A673 (cell line): ENCODE measurements at regions not wholly inside any gene's neighbourhood (a gene's known extent, or its start where the extent isn't known, plus 50 kb on each side); places are given as distances from the start of the nearest gene placed in this dataset.

Experiments used
- CTCF ChIP-seq: fragments of 300-800, 200-600 bp; sonication (generic); conservative IDR thresholded peaks from 2 replicates; pipeline ENCODE4 v1.5.1; 2017; ENCODE audit warnings: low read depth, mild to moderate bottlenecking, antibody characterized with exemption, low read length, moderate library complexity, mixed read lengths
- EZH2 ChIP-seq: fragments of 200-600 bp; sonication (generic); IDR thresholded peaks from 2 replicates; pipeline ENCODE4 v1.6.1; 2017; ENCODE audit warnings: borderline replicate concordance, low read depth, mild to moderate bottlenecking, mixed read lengths, antibody characterized with exemption, low read length; ENCODE audit not compliant: poor library complexity, severe bottlenecking

GRCh38 chr9:80146466-80146865, 574.7 kb downstream of the TLE4 start:
- TF ChIP-seq CTCF (peak; percentile 49), EZH2 (no peak)
